ENCODE measurements at regions not wholly inside any gene's neighbourhood (a gene's known extent, or its start where the extent isn't known, plus 50 kb on each side); places are given as distances from the start of the nearest gene placed in this dataset.

DNA sequence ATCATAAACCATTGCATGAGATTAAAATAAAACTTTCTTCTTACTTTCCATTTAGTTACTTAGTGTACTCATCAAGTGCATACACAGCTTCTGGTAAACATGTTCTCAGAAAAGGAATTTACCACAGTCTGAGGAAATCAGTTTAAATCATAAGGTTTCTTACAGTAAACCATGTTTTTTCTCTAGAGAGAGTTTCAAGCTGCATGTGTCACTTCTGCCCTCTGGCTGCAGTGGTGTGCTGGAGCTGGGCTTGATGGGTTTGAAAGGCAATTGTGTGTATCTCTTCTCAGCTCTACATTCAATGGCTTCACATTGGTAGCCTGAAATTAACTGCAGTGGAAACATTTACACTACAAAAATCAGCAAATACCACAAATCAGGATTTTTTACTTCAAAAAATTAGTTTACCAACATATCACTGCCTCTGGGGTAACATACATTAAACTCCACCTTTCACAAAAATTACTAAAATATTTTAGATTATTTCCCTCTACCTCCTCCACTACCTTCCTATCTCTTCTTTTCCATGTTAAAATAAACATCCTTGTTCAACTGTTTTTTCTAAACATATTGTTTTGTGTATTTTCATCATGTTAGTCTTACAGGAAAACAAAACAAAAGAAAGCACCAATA lies 414.3 kb downstream of the ANXA1 start:
- Mint-ChIP-seq H3K4me1 (no peaks in the 10 kb centered on the region), H3K27ac (no peak overlapping the region), H3K4me3 (no peak overlapping the region), H3K9me3 (ENCODE audit: insufficient read depth) (peaks cover 3% of the 10 kb centered on the region), H3K27me3 (no peaks in the 10 kb centered on the region)
- no peaks in the 10 kb centered on the region for H3K27me3 ChIP-seq (replicated peaks in 1 of 4; ENCODE audit: control extremely low read depth in 1 of 4, control insufficient read depth in 3 of 4, insufficient read depth in 4 of 4, low read length in 3 of 4)
- intact Hi-C loops (cut with micrococcal nuclease), result no loop called here
- no peaks in the 10 kb centered on the region for H3K36me3 ChIP-seq (replicated peaks in 1 of 2; ENCODE audit: control extremely low read depth in 1 of 2, control insufficient read depth in 1 of 2, extremely low read depth in 1 of 2, insufficient read depth in 2 of 2, low read length in 1 of 2)
- H3K79me2 ChIP-seq (ENCODE audit: control insufficient read depth, insufficient read depth, low read length), result no peaks in the 10 kb centered on the region
- H3K4me3 ChIP-seq (ENCODE audit: control extremely low read depth in 1 of 5, extremely low read depth in 1 of 5, insufficient read depth in 1 of 5, low read depth in 2 of 5, low read length in 4 of 5), result no peak overlapping the region
- ChIA-PET POLR2A (no interaction called here), CTCF (no interaction called here)
- H3K9me3 ChIP-seq (ENCODE audit: control extremely low read depth in 1 of 3, control insufficient read depth in 2 of 3, insufficient read depth in 1 of 3, low read length in 2 of 3), result no peaks in the 10 kb centered on the region
- no peaks in the 10 kb centered on the region for H4K20me1 ChIP-seq (ENCODE audit: control insufficient read depth, insufficient read depth, low read length, poor library complexity, severe bottlenecking)
- no peak overlapping the region for H3K9ac ChIP-seq (ENCODE audit: low read length)
- ATAC-seq (ENCODE audit: low read depth), result no peak
- H2AFZ ChIP-seq (ENCODE audit: insufficient read depth, low read depth, low read length, poor library complexity, severe bottlenecking), result no peak overlapping the region
- H3K4me1 ChIP-seq (ENCODE audit: control insufficient read depth in 2 of 2, insufficient read depth in 2 of 2, low read length in 2 of 2), result no peaks in the 10 kb centered on the region
- no peak for TF ChIP-seq EZH2 (IDR thresholded peaks at IDR 0.05; ENCODE audit: borderline replicate concordance, insufficient read depth, low read depth, low read length, poor library complexity, severe bottlenecking)
- TF ChIP-seq, protein P1, sequence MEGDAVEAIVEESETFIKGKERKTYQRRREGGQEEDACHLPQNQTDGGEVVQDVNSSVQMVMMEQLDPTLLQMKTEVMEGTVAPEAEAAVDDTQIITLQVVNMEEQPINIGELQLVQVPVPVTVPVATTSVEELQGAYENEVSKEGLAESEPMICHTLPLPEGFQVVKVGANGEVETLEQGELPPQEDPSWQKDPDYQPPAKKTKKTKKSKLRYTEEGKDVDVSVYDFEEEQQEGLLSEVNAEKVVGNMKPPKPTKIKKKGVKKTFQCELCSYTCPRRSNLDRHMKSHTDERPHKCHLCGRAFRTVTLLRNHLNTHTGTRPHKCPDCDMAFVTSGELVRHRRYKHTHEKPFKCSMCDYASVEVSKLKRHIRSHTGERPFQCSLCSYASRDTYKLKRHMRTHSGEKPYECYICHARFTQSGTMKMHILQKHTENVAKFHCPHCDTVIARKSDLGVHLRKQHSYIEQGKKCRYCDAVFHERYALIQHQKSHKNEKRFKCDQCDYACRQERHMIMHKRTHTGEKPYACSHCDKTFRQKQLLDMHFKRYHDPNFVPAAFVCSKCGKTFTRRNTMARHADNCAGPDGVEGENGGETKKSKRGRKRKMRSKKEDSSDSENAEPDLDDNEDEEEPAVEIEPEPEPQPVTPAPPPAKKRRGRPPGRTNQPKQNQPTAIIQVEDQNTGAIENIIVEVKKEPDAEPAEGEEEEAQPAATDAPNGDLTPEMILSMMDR (IDR thresholded peaks at IDR 0.05), result no peak
- DNase-seq, result no peak
- no peak overlapping the region for H3K27ac ChIP-seq (ENCODE audit: low read length in 2 of 2)
- H3K4me2 ChIP-seq (replicated peaks; ENCODE audit: low read depth, low read length, poor library complexity, severe bottlenecking), result no peak overlapping the region

- intact Hi-C loops (cut with micrococcal nuclease), result no loop called here
- Histone ChIP-seq H3K4me2 (replicated peaks; ENCODE audit: low read depth, low read length, poor library complexity, severe bottlenecking) (no peak overlapping the region), H2AFZ (ENCODE audit: insufficient read depth, low read depth, low read length, poor library complexity, severe bottlenecking) (no peak overlapping the region), H3K9ac (ENCODE audit: low read length) (no peak overlapping the region), H3K79me2 (ENCODE audit: control insufficient read depth, insufficient read depth, low read length) (no peaks in the 10 kb centered on the region), H3K9me3 (ENCODE audit: control extremely low read depth in 1 of 3, control insufficient read depth in 2 of 3, insufficient read depth in 1 of 3, low read length in 2 of 3) (no peaks in the 10 kb centered on the region), H3K4me3 (ENCODE audit: control extremely low read depth in 1 of 5, extremely low read depth in 1 of 5, insufficient read depth in 1 of 5, low read depth in 2 of 5, low read length in 4 of 5) (no peak overlapping the region), H3K27me3 (replicated peaks in 1 of 4; ENCODE audit: control extremely low read depth in 1 of 4, control insufficient read depth in 3 of 4, insufficient read depth in 4 of 4, low read length in 3 of 4) (no peaks in the 10 kb centered on the region), H4K20me1 (ENCODE audit: control insufficient read depth, insufficient read depth, low read length, poor library complexity, severe bottlenecking) (no peaks in the 10 kb centered on the region), H3K36me3 (replicated peaks in 1 of 2; ENCODE audit: control extremely low read depth in 1 of 2, control insufficient read depth in 1 of 2, extremely low read depth in 1 of 2, insufficient read depth in 2 of 2, low read length in 1 of 2) (no peaks in the 10 kb centered on the region), H3K27ac (ENCODE audit: low read length in 2 of 2) (no peak overlapping the region), H3K4me1 (ENCODE audit: control insufficient read depth in 2 of 2, insufficient read depth in 2 of 2, low read length in 2 of 2) (no peaks in the 10 kb centered on the region)
- TF ChIP-seq, protein P1 (IDR thresholded peaks at IDR 0.05), result no peak
- TF ChIP-seq EZH2 (IDR thresholded peaks at IDR 0.05; ENCODE audit: borderline replicate concordance, insufficient read depth, low read depth, low read length, poor library complexity, severe bottlenecking), result no peak
- DNase-seq (no peak), ATAC-seq (ENCODE audit: low read depth) (no peak)
- Mint-ChIP-seq H3K4me3 (no peak overlapping the region), H3K9me3 (ENCODE audit: insufficient read depth) (peaks cover 3% of the 10 kb centered on the region), H3K27ac (no peak overlapping the region), H3K4me1 (no peaks in the 10 kb centered on the region), H3K27me3 (no peaks in the 10 kb centered on the region)
- no CpG with 5 or more reads among the region's 1 CpG for WGBS (ENCODE audit: insufficient coverage)
- CTCF ChIA-PET, result no interaction called here
- POLR2A ChIA-PET, result no interaction called here
Observed at GRCh38 chr9:73566627-73567026, 415.0 kb downstream of the ANXA1 start.
